ENCODE measurements at regions not wholly inside any gene's neighbourhood (a gene's known extent, or its start where the extent isn't known, plus 50 kb on each side); places are given as distances from the start of the nearest gene placed in this dataset.

GRCh38 chrX:13170966-13171558 is 126.6 kb upstream of the FAM9C start:
- no peak for DNase-seq (ENCODE audit: low spot score)
- H3K4me3 ChIP-seq: no peak overlapping the region
- TF ChIP-seq CTCF (IDR thresholded peaks at IDR 0.05): no peak
- H3K27ac ChIP-seq: no peak overlapping the region

- TF ChIP-seq CTCF (IDR thresholded peaks at IDR 0.05): no peak
- no peak for DNase-seq (ENCODE audit: low spot score)
Measured at GRCh38 chrX:13169684-13170083, 125.3 kb upstream of the FAM9C start.

GRCh38 chrX:13168269-13168668 is 123.8 kb upstream of the FAM9C start:
- H3K4me3 ChIP-seq: no peak overlapping the region
- peak overlapping the region in 1 of 2 donors; percentile 50 for H3K27ac ChIP-seq
- DNase-seq (ENCODE audit: low spot score): no peak
- TF ChIP-seq CTCF (IDR thresholded peaks at IDR 0.05): no peak

More at GRCh38 chrX:13169684-13170083, 125.3 kb upstream of the FAM9C start:
- H3K4me3 ChIP-seq: no peak overlapping the region
- no peak overlapping the region for H3K27ac ChIP-seq

GRCh38 chrX:13167481-13168231 is 123.2 kb upstream of the FAM9C start:
- no peak for TF ChIP-seq CTCF (IDR thresholded peaks at IDR 0.05)
- Histone ChIP-seq H3K4me3 (no peak overlapping the region), H3K27ac (peak overlapping the region in 1 of 2 donors; percentile 50)
- DNase-seq (ENCODE audit: low spot score): no peak

- TF ChIP-seq CTCF (IDR thresholded peaks at IDR 0.05): no peak
- no peak for DNase-seq (ENCODE audit: low spot score)
- Histone ChIP-seq H3K4me3 (no peak overlapping the region), H3K27ac (peak overlapping the region; percentile 22 to 51)
Measured at GRCh38 chrX:13165266-13166189, 121.1 kb upstream of the FAM9C start.

GRCh38 chrX:13164611-13165010 is 120.2 kb upstream of the FAM9C start:
- no peak for TF ChIP-seq CTCF (IDR thresholded peaks at IDR 0.05)
- no peak overlapping the region for H3K4me3 ChIP-seq
- no peak for DNase-seq (ENCODE audit: low spot score)
- peak overlapping the region in 1 of 2 donors; percentile 47 for H3K27ac ChIP-seq

Measured in coronary artery (tissue), 2 donors.